ENCODE measurements at regions not wholly inside any gene's neighbourhood (a gene's known extent, or its start where the extent isn't known, plus 50 kb on each side); places are given as distances from the start of the nearest gene placed in this dataset.

GRCh38 chr5:104859437-104859836 is 1296.8 kb upstream of the NUDT12 start:
- TF ChIP-seq TAF1 (IDR thresholded peaks at IDR 0.05; ENCODE audit: borderline replicate concordance, insufficient read depth, low read length), result no peak
- no peak for TF ChIP-seq POLR2AphosphoS5 (IDR thresholded peaks at IDR 0.05; ENCODE audit: low read depth, low read length)
- no peak for TF ChIP-seq SIN3A (IDR thresholded peaks at IDR 0.05; ENCODE audit: borderline replicate concordance, insufficient read depth, low read length)

All from PFSK-1 (cell line).